Nephron (organoid): ENCODE measurements at regions not wholly inside any gene's neighbourhood (a gene's known extent, or its start where the extent isn't known, plus 50 kb on each side); places are given as distances from the start of the nearest gene placed in this dataset.

Experiments
- H3K27ac Mint-ChIP-seq, 3 experiments: 2 replicates each; pipeline ENCODE4 v1.8.0; 2020; ENCODE audit warnings: mixed read lengths in 3 of 3, mild to moderate bottlenecking in 2 of 3, moderate library complexity in 1 of 3
- H3K27me3 Mint-ChIP-seq: 2 replicates; pipeline ENCODE4 v1.8.0; 2021; ENCODE audit warnings: low read depth, mild to moderate bottlenecking, moderate library complexity, mixed read lengths
- H3K36me3 Mint-ChIP-seq: 2 replicates; pipeline ENCODE4 v1.8.0; 2020; ENCODE audit warnings: low read depth, mixed read lengths
- H3K4me1 Mint-ChIP-seq: 2 replicates; pipeline ENCODE4 v1.8.0; 2020; ENCODE audit warnings: mixed read lengths
- H3K4me3 Mint-ChIP-seq, 3 experiments: 2 replicates each; pipeline ENCODE4 v1.8.0; 2020; ENCODE audit warnings: mild to moderate bottlenecking in 3 of 3, mixed read lengths in 3 of 3, moderate library complexity in 2 of 3
- H3K9me3 Mint-ChIP-seq: 2 replicates; pipeline ENCODE4 v1.8.0; 2020; ENCODE audit warnings: mixed read lengths
- TF ChIP-seq, protein P1 (sequence below), 3 experiments: fragments of 200-600 bp; sonication (generic); IDR thresholded peaks; one replicate each; pipeline ENCODE4 v1.5.0; 2021; ENCODE audit warnings: antibody characterized with exemption in 3 of 3; ENCODE audit not compliant: unreplicated experiment in 3 of 3

DNA sequence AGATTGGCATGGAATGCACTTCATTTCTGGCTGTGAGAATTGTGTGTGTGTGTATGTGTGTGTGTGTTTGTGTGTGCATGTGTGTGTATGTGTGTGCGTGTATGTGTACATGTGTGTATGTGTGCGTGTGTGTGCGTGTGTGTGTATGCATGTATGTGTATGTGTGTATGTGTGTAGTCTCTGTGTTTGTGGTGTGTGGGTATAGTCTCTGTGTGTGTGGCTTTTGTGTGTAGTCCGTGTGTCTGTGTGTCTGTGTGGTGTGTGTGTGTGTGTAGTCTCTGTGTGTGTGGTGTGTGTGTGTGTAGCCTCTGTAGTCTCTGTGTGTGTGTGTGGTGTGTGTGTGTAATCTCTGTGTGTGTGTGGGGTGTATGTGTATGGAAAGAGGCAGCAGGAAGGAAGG lies 247.3 kb upstream of the SOX11 start:
- TF ChIP-seq, protein P1, sequence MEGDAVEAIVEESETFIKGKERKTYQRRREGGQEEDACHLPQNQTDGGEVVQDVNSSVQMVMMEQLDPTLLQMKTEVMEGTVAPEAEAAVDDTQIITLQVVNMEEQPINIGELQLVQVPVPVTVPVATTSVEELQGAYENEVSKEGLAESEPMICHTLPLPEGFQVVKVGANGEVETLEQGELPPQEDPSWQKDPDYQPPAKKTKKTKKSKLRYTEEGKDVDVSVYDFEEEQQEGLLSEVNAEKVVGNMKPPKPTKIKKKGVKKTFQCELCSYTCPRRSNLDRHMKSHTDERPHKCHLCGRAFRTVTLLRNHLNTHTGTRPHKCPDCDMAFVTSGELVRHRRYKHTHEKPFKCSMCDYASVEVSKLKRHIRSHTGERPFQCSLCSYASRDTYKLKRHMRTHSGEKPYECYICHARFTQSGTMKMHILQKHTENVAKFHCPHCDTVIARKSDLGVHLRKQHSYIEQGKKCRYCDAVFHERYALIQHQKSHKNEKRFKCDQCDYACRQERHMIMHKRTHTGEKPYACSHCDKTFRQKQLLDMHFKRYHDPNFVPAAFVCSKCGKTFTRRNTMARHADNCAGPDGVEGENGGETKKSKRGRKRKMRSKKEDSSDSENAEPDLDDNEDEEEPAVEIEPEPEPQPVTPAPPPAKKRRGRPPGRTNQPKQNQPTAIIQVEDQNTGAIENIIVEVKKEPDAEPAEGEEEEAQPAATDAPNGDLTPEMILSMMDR (IDR thresholded peaks at IDR 0.05; ENCODE audit: unreplicated experiment in 3 of 3): no peak
- Mint-ChIP-seq H3K4me1 (no peaks in the 10 kb centered on the region), H3K27ac (no peak overlapping the region), H3K36me3 (no peaks in the 10 kb centered on the region), H3K4me3 (no peak overlapping the region), H3K9me3 (no peaks in the 10 kb centered on the region), H3K27me3 (peaks cover 9% of the 10 kb centered on the region)

DNA sequence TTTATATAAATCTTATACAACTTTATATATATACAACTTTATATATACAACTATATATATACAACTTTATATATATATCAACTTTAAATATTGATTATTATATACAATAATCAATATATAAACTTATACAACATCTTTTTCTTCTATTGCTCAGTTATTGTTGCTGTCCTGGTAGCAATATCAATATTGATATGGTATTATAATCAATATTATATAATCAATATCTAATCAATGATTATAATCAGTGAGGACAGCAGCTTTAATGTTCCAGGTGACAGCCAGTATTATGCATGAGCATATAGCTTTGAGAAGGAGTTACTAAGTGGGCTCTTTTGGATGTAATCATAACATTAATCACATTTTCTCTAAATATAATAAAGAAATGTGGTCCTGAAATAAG lies 242.3 kb upstream of the SOX11 start:
- Mint-ChIP-seq H3K4me1 (peaks cover 9% of the 10 kb centered on the region), H3K27ac (no peak overlapping the region), H3K9me3 (no peaks in the 10 kb centered on the region), H3K4me3 (no peak overlapping the region), H3K27me3 (peaks cover 7% of the 10 kb centered on the region), H3K36me3 (no peaks in the 10 kb centered on the region)
- TF ChIP-seq, protein P1 (IDR thresholded peaks at IDR 0.05; ENCODE audit: unreplicated experiment in 3 of 3): no peak

DNA sequence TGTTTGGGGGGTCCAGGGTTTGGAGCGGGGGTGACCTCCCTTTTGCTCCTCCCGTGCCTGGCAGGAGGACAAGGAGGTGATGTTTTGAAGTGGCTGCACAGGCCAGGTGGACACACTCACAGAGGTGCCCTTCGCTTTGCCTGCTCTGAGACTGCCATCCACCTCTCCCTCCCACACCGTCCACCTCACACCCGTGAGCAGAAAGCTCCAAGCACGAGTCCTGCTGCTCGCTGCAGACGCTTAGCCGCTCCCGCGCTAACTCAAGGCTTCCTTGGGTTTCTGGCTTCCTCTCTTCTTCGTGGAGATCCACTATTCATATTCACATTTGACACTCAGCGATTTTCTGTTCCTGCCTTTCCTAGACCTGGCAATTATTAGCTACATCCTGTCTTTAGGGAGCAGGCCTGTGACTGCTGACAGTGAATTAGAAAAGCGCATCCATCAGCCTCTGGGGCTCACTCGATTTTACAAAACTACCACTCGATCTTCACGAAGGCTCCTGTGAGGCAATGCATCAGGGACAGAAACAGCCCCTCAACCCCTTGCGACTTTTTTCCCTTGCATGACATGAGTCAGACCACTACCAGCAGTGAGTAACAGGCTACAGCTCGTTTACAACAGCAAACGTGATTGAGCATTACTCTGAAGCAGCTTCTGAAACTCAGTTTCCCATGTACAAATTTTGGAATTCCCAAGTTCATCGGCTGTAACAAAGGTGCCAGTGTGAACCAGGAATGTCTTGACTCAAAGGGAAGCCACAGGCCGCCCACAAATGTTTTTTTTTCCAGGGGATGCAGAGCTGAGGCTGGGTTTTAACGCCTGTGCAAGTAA lies 238.7 kb upstream of the SOX11 start:
- TF ChIP-seq, protein P1 (IDR thresholded peaks at IDR 0.05; ENCODE audit: unreplicated experiment in 3 of 3): no peak
- Mint-ChIP-seq H3K27ac (no peak overlapping the region), H3K36me3 (no peaks in the 10 kb centered on the region), H3K4me1 (peaks cover 9% of the 10 kb centered on the region), H3K4me3 (no peak overlapping the region), H3K9me3 (no peaks in the 10 kb centered on the region), H3K27me3 (peaks cover 15% of the 10 kb centered on the region)

DNA sequence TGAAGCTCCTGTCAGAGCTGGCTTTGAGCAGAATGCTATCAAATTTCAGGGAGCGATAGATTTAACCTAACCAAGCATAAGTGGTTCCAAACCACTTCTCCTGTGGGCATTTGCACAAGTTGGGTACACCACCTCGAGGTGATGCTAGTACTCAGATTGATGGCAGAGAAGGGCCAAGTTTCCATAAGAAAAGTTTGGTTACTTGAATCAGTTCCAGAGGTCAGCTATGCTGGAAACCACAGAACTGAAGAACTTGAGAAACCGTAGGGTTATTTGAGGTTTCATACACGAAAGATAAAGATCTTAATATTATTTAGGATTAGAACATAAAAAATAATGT lies 238.2 kb upstream of the SOX11 start:
- Mint-ChIP-seq H3K27me3 (peaks cover 21% of the 10 kb centered on the region), H3K27ac (no peak overlapping the region), H3K36me3 (no peaks in the 10 kb centered on the region), H3K9me3 (no peaks in the 10 kb centered on the region), H3K4me3 (no peak overlapping the region), H3K4me1 (peaks cover 9% of the 10 kb centered on the region)
- TF ChIP-seq, protein P1 (IDR thresholded peaks at IDR 0.05; ENCODE audit: unreplicated experiment in 3 of 3): no peak

DNA sequence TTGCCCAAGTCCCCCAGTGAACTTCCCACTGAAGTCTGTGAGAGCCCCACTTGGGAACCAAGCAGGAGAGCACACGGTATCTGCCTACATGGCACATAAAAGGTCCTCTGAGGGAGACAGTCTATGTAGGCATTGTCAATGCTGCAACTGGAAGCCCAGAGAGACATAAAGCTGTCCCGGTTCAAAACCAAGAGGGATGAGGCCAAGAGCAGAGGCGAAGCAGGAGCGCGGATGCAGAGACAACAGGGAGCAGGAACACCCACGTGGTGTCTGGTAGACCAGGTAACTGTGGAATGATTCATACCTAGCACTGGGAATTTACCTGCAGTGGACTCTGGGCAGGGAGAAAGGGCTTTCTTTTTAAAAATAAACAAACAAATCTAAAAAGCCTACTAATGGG lies 233.1 kb upstream of the SOX11 start:
- no peaks in the 10 kb centered on the region for H3K4me1 Mint-ChIP-seq

More for the DNA sequence above, 233.1 kb upstream of the SOX11 start:
- H3K27ac Mint-ChIP-seq: no peak overlapping the region
- no peaks in the 10 kb centered on the region for H3K36me3 Mint-ChIP-seq
- TF ChIP-seq, protein P1 (IDR thresholded peaks at IDR 0.05; ENCODE audit: unreplicated experiment in 3 of 3): no peak
- H3K27me3 Mint-ChIP-seq: peaks cover 33% of the 10 kb centered on the region
- H3K9me3 Mint-ChIP-seq: no peaks in the 10 kb centered on the region
- no peak overlapping the region for H3K4me3 Mint-ChIP-seq
